ENCODE measurements at regions not wholly inside any gene's neighbourhood (a gene's known extent, or its start where the extent isn't known, plus 50 kb on each side); places are given as distances from the start of the nearest gene placed in this dataset.
A peak's percentile ranks its signal among the peaks of the same experiment; 100 is the strongest.

DNA sequence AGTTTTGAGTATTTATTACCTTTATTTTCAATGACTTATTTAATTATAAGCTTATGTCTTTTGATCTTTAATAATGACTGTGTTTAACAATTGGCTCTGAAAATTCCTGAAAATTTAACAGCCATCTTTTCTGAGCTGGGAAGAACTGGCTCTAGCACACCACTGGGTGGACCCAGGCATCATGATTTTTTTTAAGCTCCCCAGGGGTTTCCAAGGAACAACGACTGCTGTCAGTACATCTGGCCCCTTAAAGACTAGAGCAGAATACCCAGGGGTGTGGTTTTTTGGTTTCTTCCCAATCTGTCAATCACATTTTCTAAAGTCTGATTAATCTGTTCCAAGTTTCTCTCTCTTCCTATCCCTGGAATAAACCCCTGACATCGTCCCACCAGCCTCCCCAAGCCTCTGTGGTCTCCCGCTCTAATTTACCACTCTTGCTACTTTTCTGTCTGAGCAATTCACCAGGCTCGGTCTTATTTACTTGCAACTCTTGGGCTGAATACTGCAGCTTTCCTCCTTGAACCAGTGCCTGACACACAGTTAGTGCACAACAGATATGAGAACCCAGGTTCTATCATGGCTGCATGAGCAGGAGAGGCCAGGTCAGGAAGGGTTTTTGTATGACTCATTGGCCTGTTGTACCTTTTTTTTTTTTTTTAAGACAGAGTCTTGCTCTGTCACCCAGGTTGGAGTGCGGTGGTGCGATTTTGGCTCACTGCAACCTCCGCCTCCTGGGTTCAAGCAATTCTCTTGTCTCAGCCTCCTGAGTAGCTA is 321.9 kb downstream of the ZSWIM6 start:
- Histone ChIP-seq H3K27me3 (ENCODE audit: control insufficient read depth, insufficient read depth, low read length) (no peaks in the 10 kb centered on the region), H3K4me3 (ENCODE audit: insufficient read depth, low read depth, low read length) (no peak overlapping the region), H3K36me3 (replicated peaks; ENCODE audit: control insufficient read depth, insufficient read depth, low read length) (no peaks in the 10 kb centered on the region)
- no peak for DNase-seq

- H3K36me3 ChIP-seq (replicated peaks; ENCODE audit: control insufficient read depth, insufficient read depth, low read length): no peaks in the 10 kb centered on the region
- DNase-seq: no peak
- no peak overlapping the region for H3K4me3 ChIP-seq (ENCODE audit: insufficient read depth, low read depth, low read length)
- H3K27me3 ChIP-seq (ENCODE audit: control insufficient read depth, insufficient read depth, low read length): no peaks in the 10 kb centered on the region
These were observed 322.8 kb downstream of the ZSWIM6 start for GRCh38 chr5:61654876-61655275.

DNA sequence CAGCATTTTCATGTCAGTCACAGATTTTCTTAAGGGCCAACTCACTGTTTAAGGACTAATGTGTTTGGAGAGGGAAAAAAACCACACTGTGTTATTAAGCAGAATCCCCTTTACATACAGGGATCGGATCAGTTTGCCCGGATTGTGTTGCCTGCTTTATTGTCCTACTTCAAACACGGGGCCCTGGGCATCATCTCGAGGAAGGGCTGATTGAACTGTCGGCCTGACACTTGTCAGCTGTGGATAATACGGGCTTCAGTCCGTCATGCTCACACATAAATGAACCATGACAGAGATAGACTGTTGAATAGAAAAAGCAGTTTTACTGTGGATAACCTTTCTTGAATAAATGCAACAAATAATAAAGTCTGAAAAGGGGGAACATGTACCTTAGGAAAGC is 325.0 kb downstream of the ZSWIM6 start:
- no peak overlapping the region for H3K4me3 ChIP-seq (ENCODE audit: insufficient read depth, low read depth, low read length)
- H3K36me3 ChIP-seq (replicated peaks; ENCODE audit: control insufficient read depth, insufficient read depth, low read length): no peaks in the 10 kb centered on the region
- DNase-seq: no peak
- H3K27me3 ChIP-seq (ENCODE audit: control insufficient read depth, insufficient read depth, low read length): no peaks in the 10 kb centered on the region

DNA sequence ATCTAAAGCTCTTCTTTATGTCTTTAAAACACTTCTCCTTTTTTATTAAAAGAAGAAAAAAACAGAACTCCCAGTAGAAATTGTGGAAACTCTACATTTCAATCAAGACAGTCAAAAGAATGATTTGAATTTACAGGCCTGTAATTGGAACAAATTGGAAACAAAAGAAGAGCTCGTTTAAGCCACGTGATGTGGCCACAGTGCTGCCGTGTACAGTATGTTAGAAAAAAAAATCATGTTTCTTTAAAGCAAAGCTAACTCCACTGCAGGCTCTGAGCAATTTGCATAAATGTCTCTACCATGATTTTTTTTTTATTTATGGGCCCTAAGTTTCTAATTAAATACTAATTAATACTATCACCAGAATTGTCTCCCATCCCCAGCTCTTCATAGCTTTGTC is 325.6 kb downstream of the ZSWIM6 start:
- no peaks in the 10 kb centered on the region for H3K36me3 ChIP-seq (replicated peaks; ENCODE audit: control insufficient read depth, insufficient read depth, low read length)
- no peak for DNase-seq
- no peaks in the 10 kb centered on the region for H3K27me3 ChIP-seq (ENCODE audit: control insufficient read depth, insufficient read depth, low read length)
- no peak overlapping the region for H3K4me3 ChIP-seq (ENCODE audit: insufficient read depth, low read depth, low read length)

DNA sequence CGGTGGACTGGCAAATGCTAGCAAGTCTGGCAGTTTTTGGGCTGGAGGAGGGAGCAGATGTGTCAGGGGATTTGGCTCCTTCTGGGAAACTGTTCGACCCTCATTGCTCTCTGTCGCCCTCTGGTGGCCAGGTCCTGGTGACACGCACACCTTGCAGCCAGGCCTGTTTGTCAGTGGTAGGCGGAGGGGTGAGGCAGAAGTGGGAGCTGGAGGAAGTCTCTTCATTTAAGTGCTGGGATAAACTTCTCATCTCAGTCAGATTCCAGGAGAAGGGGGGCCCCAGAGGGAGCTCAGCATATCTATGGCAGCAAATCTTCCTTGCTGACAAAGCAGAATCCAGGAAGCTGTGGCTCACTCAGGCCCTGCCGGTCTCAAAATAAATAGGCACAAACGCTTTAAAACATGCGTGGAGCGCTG is 326.5 kb downstream of the ZSWIM6 start:
- DNase-seq: peak; percentile 73
- Histone ChIP-seq H3K27me3 (ENCODE audit: control insufficient read depth, insufficient read depth, low read length) (no peaks in the 10 kb centered on the region), H3K4me3 (ENCODE audit: insufficient read depth, low read depth, low read length) (no peak overlapping the region), H3K36me3 (replicated peaks; ENCODE audit: control insufficient read depth, insufficient read depth, low read length) (no peaks in the 10 kb centered on the region)

- H3K27me3 ChIP-seq (ENCODE audit: control insufficient read depth, insufficient read depth, low read length): no peaks in the 10 kb centered on the region
- no peak overlapping the region for H3K4me3 ChIP-seq (ENCODE audit: insufficient read depth, low read depth, low read length)
- no peaks in the 10 kb centered on the region for H3K36me3 ChIP-seq (replicated peaks; ENCODE audit: control insufficient read depth, insufficient read depth, low read length)
- DNase-seq: peak; percentile 60
These were observed 327.2 kb downstream of the ZSWIM6 start for GRCh38 chr5:61659221-61659696.

GRCh38 chr5:61662670-61663069 is 330.6 kb downstream of the ZSWIM6 start:
- no peak for DNase-seq

DNA sequence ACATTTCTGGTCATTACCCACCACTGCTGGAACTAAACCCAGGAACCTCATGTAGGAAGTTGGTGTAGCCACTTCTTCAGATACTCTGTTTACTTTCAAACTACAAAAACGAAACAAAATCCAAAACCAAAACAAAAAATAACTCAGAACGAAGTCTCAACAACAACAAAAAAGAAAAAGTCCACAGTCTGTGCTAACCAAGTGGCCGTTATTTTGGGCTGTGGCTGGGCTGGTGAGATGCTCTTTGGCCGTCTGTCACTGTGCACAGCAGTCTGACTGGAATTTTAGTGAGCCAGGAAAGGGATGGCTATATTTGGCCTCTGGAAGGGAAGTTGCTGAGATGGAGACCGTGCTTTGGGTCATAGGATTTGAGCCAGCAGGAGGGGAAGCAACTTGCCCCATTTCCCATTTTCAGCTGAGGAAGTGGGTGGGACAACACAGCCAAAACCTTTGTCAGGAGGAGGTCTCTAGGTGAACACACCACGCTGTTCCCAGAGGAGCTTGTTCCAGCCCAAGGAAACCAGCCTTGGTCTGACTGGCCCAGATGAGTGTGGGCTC is 334.1 kb downstream of the ZSWIM6 start:
- Histone ChIP-seq H3K4me3 (ENCODE audit: insufficient read depth, low read depth, low read length) (no peak overlapping the region), H3K36me3 (replicated peaks; ENCODE audit: control insufficient read depth, insufficient read depth, low read length) (no peaks in the 10 kb centered on the region), H3K27me3 (ENCODE audit: control insufficient read depth, insufficient read depth, low read length) (no peaks in the 10 kb centered on the region; the same call in 1 of the 2 replicates)
- no peak for DNase-seq

More at GRCh38 chr5:61662670-61663069, 330.6 kb downstream of the ZSWIM6 start:
- Histone ChIP-seq H3K27me3 (ENCODE audit: control insufficient read depth, insufficient read depth, low read length) (no peaks in the 10 kb centered on the region), H3K36me3 (replicated peaks; ENCODE audit: control insufficient read depth, insufficient read depth, low read length) (no peaks in the 10 kb centered on the region), H3K4me3 (ENCODE audit: insufficient read depth, low read depth, low read length) (no peak overlapping the region)

DNA sequence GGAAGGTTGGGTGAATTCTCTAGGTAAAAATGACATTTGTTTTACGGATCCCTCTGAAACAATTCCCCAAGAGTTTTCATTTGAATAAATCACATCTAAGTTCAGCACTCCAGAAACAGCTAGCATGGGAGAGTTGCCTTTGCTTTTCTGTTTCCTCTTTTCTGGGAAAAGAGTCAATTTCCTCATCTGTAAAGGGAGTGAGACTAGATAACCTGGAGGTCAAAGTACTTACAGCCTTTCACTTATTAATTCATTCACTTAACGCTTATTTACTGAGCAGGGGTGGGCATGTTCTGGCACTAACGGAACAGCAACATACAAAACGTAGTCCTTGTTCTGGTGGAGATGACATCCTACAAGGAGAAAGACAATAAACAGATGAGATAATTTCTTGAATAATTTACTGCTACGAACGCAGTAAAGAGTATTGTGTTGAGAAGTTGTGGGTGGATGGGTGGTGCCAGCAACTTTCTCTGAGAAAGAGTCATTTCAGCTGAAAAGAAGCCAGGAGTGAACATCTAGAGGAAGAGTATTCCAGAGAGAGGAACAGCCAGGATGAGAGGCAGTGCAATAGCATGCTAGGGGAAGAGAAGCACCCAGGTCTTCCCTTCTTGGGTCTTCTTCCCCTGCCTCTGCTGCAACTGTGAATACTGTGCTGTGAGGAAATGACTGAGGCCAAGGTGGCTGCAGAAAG is 335.6 kb downstream of the ZSWIM6 start:
- Histone ChIP-seq H3K36me3 (replicated peaks; ENCODE audit: control insufficient read depth, insufficient read depth, low read length) (no peaks in the 10 kb centered on the region), H3K27me3 (ENCODE audit: control insufficient read depth, insufficient read depth, low read length) (no peaks in the 10 kb centered on the region; the same call in 1 of the 2 replicates), H3K4me3 (ENCODE audit: insufficient read depth, low read depth, low read length) (no peak overlapping the region)
- no peak for DNase-seq

GRCh38 chr5:61669531-61669930 is 337.5 kb downstream of the ZSWIM6 start:
- Histone ChIP-seq H3K27me3 (ENCODE audit: control insufficient read depth, insufficient read depth, low read length) (no peaks in the 10 kb centered on the region; the same call in 1 of the 2 replicates), H3K4me3 (ENCODE audit: insufficient read depth, low read depth, low read length) (no peak overlapping the region), H3K36me3 (replicated peaks; ENCODE audit: control insufficient read depth, insufficient read depth, low read length) (no peaks in the 10 kb centered on the region)
- no peak for DNase-seq

- Histone ChIP-seq H3K4me3 (ENCODE audit: insufficient read depth, low read depth, low read length) (no peak overlapping the region), H3K36me3 (replicated peaks; ENCODE audit: control insufficient read depth, insufficient read depth, low read length) (no peaks in the 10 kb centered on the region), H3K27me3 (ENCODE audit: control insufficient read depth, insufficient read depth, low read length) (no peaks in the 10 kb centered on the region; the same call in 1 of the 2 replicates)
- no peak for DNase-seq
These were observed 338.9 kb downstream of the ZSWIM6 start for GRCh38 chr5:61670941-61671340.

- no peak for DNase-seq
These were observed 341.1 kb downstream of the ZSWIM6 start for GRCh38 chr5:61673007-61673735.

DNA sequence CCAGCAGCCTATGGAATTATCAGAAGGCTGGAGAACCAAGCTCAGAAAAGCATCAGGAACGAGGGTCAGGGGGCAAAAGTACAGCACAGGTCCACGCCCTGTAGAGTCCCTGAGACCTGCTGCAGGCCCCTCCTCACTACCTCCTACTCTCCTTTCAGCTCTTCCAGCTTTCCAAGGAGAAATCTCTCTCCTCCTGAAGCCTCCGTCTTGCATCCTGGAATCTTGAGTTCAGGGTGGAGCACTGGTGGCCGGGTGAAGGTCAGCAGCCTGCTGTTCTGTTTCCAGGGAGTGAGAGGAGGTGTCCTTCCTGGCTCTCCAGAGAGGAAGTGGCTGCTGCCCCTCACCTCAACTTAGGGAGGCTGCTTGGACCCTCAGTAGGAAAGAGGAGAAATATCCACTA is 342.3 kb downstream of the ZSWIM6 start:
- H3K4me3 ChIP-seq (ENCODE audit: insufficient read depth, low read depth, low read length): no peak overlapping the region
- no peaks in the 10 kb centered on the region for H3K36me3 ChIP-seq (replicated peaks; ENCODE audit: control insufficient read depth, insufficient read depth, low read length)
- no peaks in the 10 kb centered on the region for H3K27me3 ChIP-seq (ENCODE audit: control insufficient read depth, insufficient read depth, low read length)

More at GRCh38 chr5:61673007-61673735, 341.1 kb downstream of the ZSWIM6 start:
- no peaks in the 10 kb centered on the region for H3K36me3 ChIP-seq (replicated peaks; ENCODE audit: control insufficient read depth, insufficient read depth, low read length)
- no peak overlapping the region for H3K4me3 ChIP-seq (ENCODE audit: insufficient read depth, low read depth, low read length)
- H3K27me3 ChIP-seq (ENCODE audit: control insufficient read depth, insufficient read depth, low read length): no peaks in the 10 kb centered on the region; the same call in 1 of the 2 replicates

DNA sequence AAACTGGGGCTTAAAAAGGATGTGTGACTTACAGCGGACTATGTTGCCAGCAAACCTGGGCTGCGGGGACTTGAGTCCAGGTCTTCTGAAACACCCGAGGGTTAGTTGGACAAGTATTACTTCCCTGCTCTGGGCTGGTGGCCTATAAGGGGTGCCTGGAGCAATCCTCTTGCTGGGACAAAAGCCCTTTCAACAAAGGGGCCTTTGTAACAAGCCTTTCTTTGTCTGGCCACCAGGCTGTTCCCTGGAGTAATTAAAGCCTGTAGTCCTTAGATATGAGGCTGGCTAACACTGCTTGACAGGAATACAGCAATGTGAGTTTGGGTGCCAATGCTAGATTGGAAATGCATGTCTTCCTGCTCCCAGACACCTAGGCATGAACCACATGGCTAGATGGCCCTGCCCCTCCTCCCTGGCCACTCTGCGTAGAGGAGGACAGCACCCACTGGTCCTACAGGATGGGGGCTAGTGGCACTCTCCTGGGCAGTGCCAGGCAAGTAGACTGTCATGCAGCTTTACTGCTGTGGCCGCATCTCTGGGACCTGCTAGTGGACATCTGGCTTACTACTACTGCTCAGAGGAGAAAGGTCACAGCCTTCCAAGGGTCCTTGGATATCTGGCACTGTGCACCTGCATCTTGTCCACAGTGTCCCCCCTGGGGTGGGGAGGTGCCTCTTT is 343.1 kb downstream of the ZSWIM6 start:
- Histone ChIP-seq H3K27me3 (ENCODE audit: control insufficient read depth, insufficient read depth, low read length) (no peaks in the 10 kb centered on the region), H3K36me3 (replicated peaks; ENCODE audit: control insufficient read depth, insufficient read depth, low read length) (no peaks in the 10 kb centered on the region), H3K4me3 (ENCODE audit: insufficient read depth, low read depth, low read length) (no peak overlapping the region)
- DNase-seq: peak; percentile 45

More for the DNA sequence above, 342.3 kb downstream of the ZSWIM6 start:
- no peak for DNase-seq
